HG02759 (cell line): ENCODE measurements at regions not wholly inside any gene's neighbourhood (a gene's known extent, or its start where the extent isn't known, plus 50 kb on each side); places are given as distances from the start of the nearest gene placed in this dataset.
"Not testable (repeated sequence)": the region's sequence is repeated elsewhere in the genome, so short reads cannot be mapped to it uniquely, and the experiment has no call there.

ENCODE experiments used
- ATAC-seq: cut with Tn5 transposase; IDR thresholded peaks from one replicate; pipeline ENCODE4 v1.9.1; 2021; ENCODE audit warnings: mild to moderate bottlenecking, moderate library complexity; ENCODE audit not compliant: unreplicated experiment

GRCh38 chr5:34188001-34188822 lies 145.2 kb upstream of the C1QTNF3 start:
- ATAC-seq: not testable (repeated sequence)

DNA sequence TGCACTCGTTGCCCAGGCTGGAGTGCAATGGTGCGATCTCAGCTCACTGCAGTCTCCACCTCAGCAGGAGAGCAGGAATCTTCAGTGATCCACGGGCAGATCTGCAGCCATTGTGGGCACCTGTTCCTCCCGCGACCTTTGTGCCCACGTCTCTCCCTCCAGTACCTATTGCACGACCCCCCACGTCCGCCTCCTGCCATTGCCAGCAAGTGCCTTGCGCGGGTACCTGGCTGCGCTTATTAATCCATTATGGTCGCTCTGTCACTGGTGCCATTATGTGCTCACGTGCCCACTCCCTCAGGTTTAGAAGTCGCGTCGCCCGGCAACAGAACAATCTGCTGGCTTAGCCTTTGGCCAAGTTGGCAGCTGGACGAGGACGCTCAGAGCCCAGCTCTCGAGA lies 146.2 kb upstream of the C1QTNF3 start:
- not testable (repeated sequence) for ATAC-seq

GRCh38 chr5:34189752-34190411 lies 146.9 kb upstream of the C1QTNF3 start:
- ATAC-seq: not testable (repeated sequence)

DNA sequence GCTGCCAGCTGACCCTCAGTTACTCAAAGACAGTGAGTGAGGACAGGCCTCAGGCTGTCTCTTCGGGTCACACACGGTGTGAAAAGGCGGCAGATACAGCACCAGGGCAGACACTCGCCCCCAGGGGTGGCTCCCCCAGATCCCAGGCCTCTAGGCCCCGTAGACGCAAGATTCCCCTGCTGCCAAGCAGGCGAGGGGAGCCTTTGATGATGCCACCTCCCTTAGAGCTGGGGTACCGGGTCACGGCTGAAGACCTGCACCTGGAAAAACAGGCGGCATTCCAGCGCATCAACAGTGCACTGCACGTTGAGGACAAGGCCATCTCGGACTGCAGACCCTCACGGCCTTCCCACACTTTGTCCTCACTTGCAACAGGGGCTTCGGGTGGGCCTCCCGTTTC lies 147.5 kb upstream of the C1QTNF3 start:
- ATAC-seq: not testable (repeated sequence)

DNA sequence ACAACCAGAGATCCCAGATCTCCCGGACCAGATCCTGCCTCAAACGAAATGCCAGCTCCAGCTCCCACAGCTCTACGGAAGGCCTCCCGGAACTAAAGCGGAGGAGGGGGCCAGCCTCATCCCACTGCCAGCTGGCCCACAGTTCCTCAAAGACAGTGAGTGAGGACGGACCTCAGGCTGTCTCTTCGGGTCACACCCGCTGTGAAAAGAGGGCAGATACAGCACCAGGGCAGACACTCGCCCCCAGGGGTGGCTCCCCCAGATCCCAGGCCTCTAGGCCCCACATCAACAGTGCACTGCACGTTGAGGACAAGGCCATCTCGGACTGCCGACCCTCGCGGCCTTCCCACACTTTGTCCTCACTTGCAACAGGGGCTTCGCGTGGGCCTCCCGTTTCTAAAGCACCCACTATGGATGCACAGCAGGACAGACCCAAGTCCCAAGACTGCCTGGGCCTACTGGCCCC lies 148.3 kb upstream of the C1QTNF3 start:
- not testable (repeated sequence) for ATAC-seq

DNA sequence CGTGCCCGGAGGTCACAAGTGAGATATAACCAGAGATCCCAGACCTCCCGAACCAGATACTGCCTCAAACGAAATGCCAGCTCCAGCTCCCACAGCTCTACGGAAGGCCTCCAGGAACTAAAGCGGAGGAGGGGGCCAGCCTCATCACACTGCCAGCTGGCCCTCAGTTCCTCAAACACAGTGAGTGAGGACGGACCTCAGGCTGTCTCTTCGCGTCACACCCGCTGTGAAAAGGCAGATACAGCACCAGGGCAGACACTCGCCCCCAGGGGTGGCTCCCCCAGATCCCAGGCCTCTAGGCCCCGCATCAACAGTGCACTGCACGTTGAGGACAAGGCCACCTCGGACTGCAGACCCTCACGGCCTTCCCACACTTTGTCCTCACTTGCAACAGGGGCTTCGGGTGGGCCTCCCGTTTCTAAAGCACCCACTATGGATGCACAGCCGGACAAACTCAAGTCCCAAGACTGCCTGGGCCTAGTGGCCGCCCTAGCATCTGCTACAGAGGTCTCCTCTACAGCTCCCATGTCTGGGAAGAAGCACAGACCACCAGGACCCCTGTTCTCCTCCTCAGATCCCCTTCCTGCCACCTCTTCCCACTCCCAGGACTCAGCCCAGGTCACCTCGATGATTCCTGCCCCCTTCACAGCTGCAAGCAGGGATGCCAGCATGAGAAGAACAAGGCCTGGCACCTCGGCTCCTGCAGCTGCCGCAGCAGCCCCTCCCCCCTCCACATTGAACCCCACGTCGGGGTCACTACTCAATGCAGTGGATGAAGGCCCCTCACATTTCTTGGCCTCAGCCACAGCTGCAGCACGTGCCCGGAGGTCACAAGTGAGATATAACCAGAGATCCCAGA lies 149.3 kb upstream of the C1QTNF3 start:
- not testable (repeated sequence) for ATAC-seq

DNA sequence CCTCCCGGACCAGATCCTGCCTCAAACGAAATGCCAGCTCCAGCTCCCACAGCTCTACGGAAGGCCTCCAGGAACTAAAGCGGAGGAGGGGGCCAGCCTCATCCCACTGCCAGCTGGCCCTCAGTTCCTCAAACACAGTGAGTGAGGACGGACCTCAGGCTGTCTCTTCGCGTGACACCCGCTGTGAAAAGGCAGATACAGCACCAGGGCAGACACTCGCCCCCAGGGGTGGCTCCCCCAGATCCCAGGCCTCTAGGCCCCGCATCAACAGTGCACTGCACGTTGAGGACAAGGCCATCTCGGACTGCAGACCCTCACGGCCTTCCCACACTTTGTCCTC lies 149.9 kb upstream of the C1QTNF3 start:
- ATAC-seq: not testable (repeated sequence)

DNA sequence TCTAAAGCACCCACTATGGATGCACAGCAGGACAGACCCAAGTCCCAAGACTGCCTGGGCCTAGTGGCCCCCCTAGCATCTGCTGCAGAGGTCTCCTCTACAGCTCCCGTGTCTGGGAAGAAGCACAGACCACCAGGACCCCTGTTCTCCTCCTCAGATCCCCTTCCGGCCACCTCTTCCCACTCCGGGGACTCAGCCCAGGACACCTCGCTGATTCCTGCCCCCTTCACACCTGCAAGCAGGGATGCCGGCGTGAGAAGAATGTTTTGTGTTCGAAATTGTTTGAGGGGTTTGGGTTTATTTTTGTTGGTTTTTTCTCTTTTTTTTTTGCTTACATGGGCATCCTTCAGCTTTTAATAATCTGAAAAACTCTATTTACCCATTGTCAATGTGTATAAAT lies 150.3 kb upstream of the C1QTNF3 start:
- not testable (repeated sequence) for ATAC-seq

GRCh38 chr5:34193804-34194203 lies 150.8 kb upstream of the C1QTNF3 start:
- ATAC-seq: not testable (repeated sequence)

- not testable (repeated sequence) for ATAC-seq
Measured at GRCh38 chr5:34196091-34196490, 153.1 kb upstream of the C1QTNF3 start.

DNA sequence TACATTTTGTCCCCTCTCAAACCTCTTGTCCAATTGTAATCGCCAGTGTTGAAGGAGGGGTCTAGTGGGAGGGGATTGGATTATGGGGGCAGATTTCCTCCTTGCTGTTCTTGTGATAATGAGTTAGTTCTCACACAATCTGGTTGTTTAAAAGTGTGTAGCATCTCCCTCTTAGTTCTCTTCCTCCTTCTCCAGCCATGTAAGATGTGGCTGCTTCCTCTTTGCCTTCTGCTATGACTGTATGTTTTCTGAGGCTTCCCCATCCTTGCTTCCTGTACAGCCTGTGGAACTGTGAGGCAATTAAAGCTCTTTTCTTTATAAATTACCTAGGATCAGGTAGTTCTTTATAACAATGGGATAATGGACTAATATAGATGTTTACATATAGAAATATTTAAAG lies 162.3 kb upstream of the C1QTNF3 start:
- ATAC-seq: not testable (repeated sequence)

- ATAC-seq: not testable (repeated sequence)
Measured at GRCh38 chr5:34217386-34217785, 174.4 kb upstream of the C1QTNF3 start.

DNA sequence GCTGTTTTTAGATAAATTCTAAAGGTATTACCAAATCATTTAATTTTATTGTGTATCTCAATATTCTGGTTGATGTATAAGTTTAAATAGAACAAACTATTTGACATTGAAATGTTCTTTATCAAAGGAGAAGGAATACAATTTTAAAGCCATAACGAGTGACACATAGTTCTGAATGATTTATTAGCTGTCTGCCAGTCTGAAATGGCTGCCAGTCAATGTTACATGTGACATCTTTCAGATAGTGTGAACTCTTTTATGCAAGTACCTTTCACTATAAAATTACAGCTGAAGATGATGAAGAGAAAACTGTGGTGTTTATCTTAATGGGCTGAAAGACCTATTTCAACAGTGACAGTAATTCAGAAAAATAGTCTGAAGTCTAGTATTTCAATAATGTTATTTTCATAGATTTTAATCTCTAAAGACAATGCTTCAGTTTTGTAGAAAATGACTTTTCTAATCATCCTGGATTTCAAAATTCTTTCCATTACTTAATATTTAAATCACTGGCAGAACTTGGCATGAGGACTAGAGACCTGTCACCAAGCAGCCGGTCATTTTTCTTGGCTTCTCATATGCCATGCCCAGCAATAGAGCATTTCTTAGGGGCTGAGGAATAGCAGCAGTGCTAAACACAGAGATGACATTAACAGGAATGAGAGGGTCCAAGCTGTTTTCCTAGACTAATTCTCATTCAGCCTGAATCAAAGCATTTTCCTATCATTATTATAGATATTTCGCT lies 178.5 kb upstream of the C1QTNF3 start:
- not testable (repeated sequence) for ATAC-seq

DNA sequence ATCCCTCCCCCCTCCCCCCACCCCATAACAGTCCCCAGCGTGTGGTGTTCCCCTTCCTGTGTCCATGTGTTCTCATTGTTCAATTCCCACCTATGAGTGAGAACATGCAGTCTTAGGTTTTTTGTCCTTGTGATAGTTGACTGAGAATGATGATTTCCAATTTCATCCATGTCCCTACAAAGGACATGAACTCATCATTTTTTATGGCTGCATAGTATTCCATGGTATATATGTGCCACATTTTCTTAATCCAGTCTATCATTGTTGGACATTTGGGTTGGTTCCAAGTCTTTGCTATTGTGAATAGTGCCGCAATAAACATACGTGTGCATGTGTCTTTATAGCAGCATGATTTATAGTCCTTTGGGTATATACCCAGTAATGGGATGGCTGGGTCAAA lies 180.1 kb upstream of the C1QTNF3 start:
- ATAC-seq: not testable (repeated sequence)

DNA sequence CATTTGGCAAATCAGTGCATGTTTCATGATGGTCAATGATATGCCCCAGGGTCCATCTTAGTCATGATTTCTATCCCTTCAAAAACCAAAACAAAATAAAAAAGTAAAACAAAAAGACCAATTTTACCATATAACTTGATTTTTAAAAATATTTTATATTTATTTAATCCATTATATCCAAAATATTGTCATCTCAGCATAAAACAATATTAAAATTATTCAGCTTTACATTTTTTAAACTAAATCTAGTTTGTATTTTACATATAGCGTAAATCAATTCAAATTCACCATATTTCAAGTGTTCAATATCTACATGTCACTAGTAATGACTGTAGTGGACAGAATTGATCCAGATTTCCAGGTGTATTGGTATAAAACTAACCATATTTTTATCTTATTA lies 187.4 kb upstream of the C1QTNF3 start:
- ATAC-seq: not testable (repeated sequence)

GRCh38 chr5:34243802-34244201 lies 200.8 kb upstream of the C1QTNF3 start:
- not testable (repeated sequence) for ATAC-seq

GRCh38 chr5:34244281-34245031 lies 201.4 kb upstream of the C1QTNF3 start:
- ATAC-seq: peak; percentile 92

- peak; percentile 100 for ATAC-seq
Measured at GRCh38 chr5:34245032-34245394, 202.0 kb upstream of the C1QTNF3 start.

- ATAC-seq: not testable (repeated sequence)
Measured at GRCh38 chr5:34245813-34246212, 202.8 kb upstream of the C1QTNF3 start.

DNA sequence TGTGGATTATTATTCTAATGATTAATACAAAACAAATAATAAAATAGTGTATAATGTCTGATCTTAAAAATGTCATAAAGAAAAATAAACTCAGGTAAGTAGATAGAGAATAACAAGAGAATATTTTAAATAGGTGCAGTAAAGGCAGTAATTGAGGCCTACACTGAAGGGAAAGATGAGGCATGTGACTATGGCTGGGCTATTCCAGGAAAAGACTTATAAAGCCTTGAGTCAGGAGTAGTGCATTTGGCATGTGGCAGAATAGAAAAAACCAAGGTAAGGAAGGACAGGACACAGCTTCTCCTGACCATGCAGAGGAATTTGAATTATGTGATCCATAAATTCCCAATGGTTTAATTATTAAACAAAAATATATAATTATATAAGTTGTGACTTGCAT lies 215.6 kb upstream of the C1QTNF3 start:
- not testable (repeated sequence) for ATAC-seq
